DND-41 (cell line): ENCODE measurements at regions not wholly inside any gene's neighbourhood (a gene's known extent, or its start where the extent isn't known, plus 50 kb on each side); places are given as distances from the start of the nearest gene placed in this dataset.

Experiments used
- ATAC-seq: fragments of 200-7000 bp; cut with Tn5 transposase; 3 replicates; pipeline ENCODE4 v1.9.1; 2021; ENCODE audit warnings: low read depth; ENCODE audit not compliant: insufficient read depth
- DNase-seq: peaks from one replicate; pipeline ENCODE4 v3.0.0-alpha.2; 2020
- H2AFZ ChIP-seq: 2 replicates; pipeline ENCODE4 v1.6.0; 2012; ENCODE audit warnings: low read depth, low read length
- H3K27ac ChIP-seq: 2 replicates; pipeline ENCODE4 v1.5.1; 2012; ENCODE audit warnings: low read length, inconsistent platforms
- H3K27me3 ChIP-seq: fragments of 200-600 bp; sonication (generic); 2 replicates; pipeline ENCODE4 v1.6.0; 2012; ENCODE audit warnings: low read length, mild to moderate bottlenecking, inconsistent platforms; ENCODE audit not compliant: insufficient read depth, poor library complexity
- H3K36me3 ChIP-seq: 2 replicates; pipeline ENCODE4 v1.5.1; 2012; ENCODE audit warnings: low read length, inconsistent platforms; ENCODE audit not compliant: insufficient read depth
- H3K4me1 ChIP-seq: 2 replicates; pipeline ENCODE4 v1.5.1; 2012; ENCODE audit warnings: mild to moderate bottlenecking, low read length; ENCODE audit not compliant: insufficient read depth
- H3K4me2 ChIP-seq: 2 replicates; pipeline ENCODE4 v1.6.0; 2012; ENCODE audit warnings: mild to moderate bottlenecking, moderate library complexity, low read length, inconsistent platforms; ENCODE audit not compliant: insufficient read depth
- H3K4me3 ChIP-seq, 2 experiments: fragments of 200-600 bp in 1 of 2; shearing (Covaris generic) in 1 of 2; 2 replicates each; pipeline ENCODE4 v1.5.1; 2012 to 2016; ENCODE audit warnings: inconsistent platforms in 2 of 2, low read length in 2 of 2, mild to moderate bottlenecking in 2 of 2, low read depth in 1 of 2, moderate library complexity in 1 of 2
- H3K79me2 ChIP-seq: 2 replicates; pipeline ENCODE4 v1.6.0; 2012; ENCODE audit warnings: low read length, inconsistent platforms; ENCODE audit not compliant: insufficient read depth
- H3K9ac ChIP-seq: 2 replicates; pipeline ENCODE4 v1.6.0; 2012; ENCODE audit warnings: low read depth, mild to moderate bottlenecking, inconsistent platforms, low read length, moderate library complexity
- H3K9me3 ChIP-seq: 2 replicates; pipeline ENCODE4 v1.5.1; 2012; ENCODE audit warnings: low read length, moderate library complexity, mild to moderate bottlenecking, inconsistent platforms; ENCODE audit not compliant: insufficient read depth, severe bottlenecking
- H4K20me1 ChIP-seq: 2 replicates; pipeline ENCODE4 v1.6.0; 2012; ENCODE audit warnings: low read length; ENCODE audit not compliant: insufficient read depth
- EZH2 ChIP-seq: IDR thresholded peaks from 3 replicates; pipeline ENCODE4 v1.6.1; 2012; ENCODE audit warnings: borderline replicate concordance, low read depth, mild to moderate bottlenecking, moderate library complexity, low read length, inconsistent platforms; ENCODE audit not compliant: severe bottlenecking
- TF ChIP-seq, protein P1 (sequence below): IDR thresholded peaks from 2 replicates; pipeline ENCODE4 v1.5.1; 2012; ENCODE audit warnings: borderline replicate concordance, low read length, moderate library complexity, mild to moderate bottlenecking; ENCODE audit not compliant: poor library complexity, severe bottlenecking; ENCODE audit errors: extremely low read depth

GRCh38 chr2:179355881-179356280, 91.2 kb upstream of the SESTD1 start:
- Histone ChIP-seq H3K9ac (no peak overlapping the region), H3K4me2 (no peak overlapping the region), H3K27ac (no peak overlapping the region), H3K4me1 (no peaks in the 10 kb centered on the region), H3K36me3 (no peaks in the 10 kb centered on the region), H4K20me1 (no peaks in the 10 kb centered on the region), H3K79me2 (no peaks in the 10 kb centered on the region), H2AFZ (no peak overlapping the region), H3K4me3 (no peak overlapping the region), H3K9me3 (no peaks in the 10 kb centered on the region), H3K27me3 (peaks cover 4% of the 10 kb centered on the region)
- ATAC-seq = no peak
- DNase-seq = no peak
- TF ChIP-seq EZH2 = no peak
- TF ChIP-seq, protein P1, sequence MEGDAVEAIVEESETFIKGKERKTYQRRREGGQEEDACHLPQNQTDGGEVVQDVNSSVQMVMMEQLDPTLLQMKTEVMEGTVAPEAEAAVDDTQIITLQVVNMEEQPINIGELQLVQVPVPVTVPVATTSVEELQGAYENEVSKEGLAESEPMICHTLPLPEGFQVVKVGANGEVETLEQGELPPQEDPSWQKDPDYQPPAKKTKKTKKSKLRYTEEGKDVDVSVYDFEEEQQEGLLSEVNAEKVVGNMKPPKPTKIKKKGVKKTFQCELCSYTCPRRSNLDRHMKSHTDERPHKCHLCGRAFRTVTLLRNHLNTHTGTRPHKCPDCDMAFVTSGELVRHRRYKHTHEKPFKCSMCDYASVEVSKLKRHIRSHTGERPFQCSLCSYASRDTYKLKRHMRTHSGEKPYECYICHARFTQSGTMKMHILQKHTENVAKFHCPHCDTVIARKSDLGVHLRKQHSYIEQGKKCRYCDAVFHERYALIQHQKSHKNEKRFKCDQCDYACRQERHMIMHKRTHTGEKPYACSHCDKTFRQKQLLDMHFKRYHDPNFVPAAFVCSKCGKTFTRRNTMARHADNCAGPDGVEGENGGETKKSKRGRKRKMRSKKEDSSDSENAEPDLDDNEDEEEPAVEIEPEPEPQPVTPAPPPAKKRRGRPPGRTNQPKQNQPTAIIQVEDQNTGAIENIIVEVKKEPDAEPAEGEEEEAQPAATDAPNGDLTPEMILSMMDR = no peak

- Histone ChIP-seq H2AFZ (no peak overlapping the region; the same call in 1 of the 2 replicates), H3K9me3 (no peaks in the 10 kb centered on the region), H3K36me3 (no peaks in the 10 kb centered on the region), H3K27ac (no peak overlapping the region), H3K79me2 (no peaks in the 10 kb centered on the region), H3K27me3 (peaks cover 4% of the 10 kb centered on the region), H3K9ac (no peak overlapping the region), H3K4me2 (no peak overlapping the region), H4K20me1 (no peaks in the 10 kb centered on the region), H3K4me3 (no peak overlapping the region), H3K4me1 (no peaks in the 10 kb centered on the region)
- TF ChIP-seq, protein P1 = peak; percentile 31
- TF ChIP-seq EZH2 = no peak
- ATAC-seq = no peak
- no peak for DNase-seq
Observed at GRCh38 chr2:179354739-179355537, 90.3 kb upstream of the SESTD1 start.

- Histone ChIP-seq H3K27me3 (peaks cover 4% of the 10 kb centered on the region), H3K27ac (no peak overlapping the region), H3K36me3 (no peaks in the 10 kb centered on the region), H4K20me1 (no peaks in the 10 kb centered on the region), H3K79me2 (no peaks in the 10 kb centered on the region), H3K4me2 (no peak overlapping the region), H3K9me3 (no peaks in the 10 kb centered on the region), H3K4me3 (no peak overlapping the region), H3K4me1 (no peaks in the 10 kb centered on the region), H2AFZ (no peak overlapping the region), H3K9ac (no peak overlapping the region)
- ATAC-seq (no peak), DNase-seq (no peak)
- TF ChIP-seq, protein P1 = no peak
- TF ChIP-seq EZH2 = no peak
Observed at GRCh38 chr2:179354296-179354695, 89.7 kb upstream of the SESTD1 start.
